OCI-LY3 (cell line): ENCODE measurements at regions not wholly inside any gene's neighbourhood (a gene's known extent, or its start where the extent isn't known, plus 50 kb on each side); places are given as distances from the start of the nearest gene placed in this dataset.

ENCODE experiments used
- EZH2phosphoT487 ChIP-seq: fragments of 200-600 bp; shearing (Covaris generic); IDR thresholded peaks from 2 replicates; pipeline ENCODE4 v1.6.1; 2018; ENCODE audit warnings: antibody characterized with exemption, mixed run types, low read depth
- TF ChIP-seq, protein P1 (sequence below): fragments of 200-600, 300-600 bp; sonication (generic); IDR thresholded peaks from 2 replicates; pipeline ENCODE4 v1.5.1; 2014; ENCODE audit warnings: antibody characterized with exemption, low read length, low read depth

DNA sequence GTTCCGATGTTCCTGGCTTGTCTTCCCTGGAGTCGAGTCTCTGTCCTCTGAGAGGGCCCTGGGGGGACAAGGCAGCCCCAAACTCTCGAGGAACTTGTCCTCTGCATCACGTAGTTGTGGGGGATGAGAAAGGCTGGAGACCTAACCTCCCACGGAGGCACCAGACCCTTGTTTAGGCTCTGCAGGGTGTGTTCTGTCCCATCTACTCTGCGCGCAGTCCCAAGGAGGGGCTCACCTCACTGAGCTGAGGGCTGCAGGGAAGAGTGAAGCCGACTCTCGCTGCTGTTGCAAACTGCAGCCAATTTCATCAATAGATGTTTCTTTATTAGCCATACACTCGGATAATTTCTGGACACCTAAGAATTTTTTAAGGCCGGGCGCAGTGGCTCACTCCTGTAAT, 186.7 kb upstream of the ADARB2 start:
- TF ChIP-seq, protein P1, sequence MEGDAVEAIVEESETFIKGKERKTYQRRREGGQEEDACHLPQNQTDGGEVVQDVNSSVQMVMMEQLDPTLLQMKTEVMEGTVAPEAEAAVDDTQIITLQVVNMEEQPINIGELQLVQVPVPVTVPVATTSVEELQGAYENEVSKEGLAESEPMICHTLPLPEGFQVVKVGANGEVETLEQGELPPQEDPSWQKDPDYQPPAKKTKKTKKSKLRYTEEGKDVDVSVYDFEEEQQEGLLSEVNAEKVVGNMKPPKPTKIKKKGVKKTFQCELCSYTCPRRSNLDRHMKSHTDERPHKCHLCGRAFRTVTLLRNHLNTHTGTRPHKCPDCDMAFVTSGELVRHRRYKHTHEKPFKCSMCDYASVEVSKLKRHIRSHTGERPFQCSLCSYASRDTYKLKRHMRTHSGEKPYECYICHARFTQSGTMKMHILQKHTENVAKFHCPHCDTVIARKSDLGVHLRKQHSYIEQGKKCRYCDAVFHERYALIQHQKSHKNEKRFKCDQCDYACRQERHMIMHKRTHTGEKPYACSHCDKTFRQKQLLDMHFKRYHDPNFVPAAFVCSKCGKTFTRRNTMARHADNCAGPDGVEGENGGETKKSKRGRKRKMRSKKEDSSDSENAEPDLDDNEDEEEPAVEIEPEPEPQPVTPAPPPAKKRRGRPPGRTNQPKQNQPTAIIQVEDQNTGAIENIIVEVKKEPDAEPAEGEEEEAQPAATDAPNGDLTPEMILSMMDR = no peak
- TF ChIP-seq EZH2phosphoT487 = no peak
